ENCODE measurements at regions not wholly inside any gene's neighbourhood (a gene's known extent, or its start where the extent isn't known, plus 50 kb on each side); places are given as distances from the start of the nearest gene placed in this dataset.

DNA sequence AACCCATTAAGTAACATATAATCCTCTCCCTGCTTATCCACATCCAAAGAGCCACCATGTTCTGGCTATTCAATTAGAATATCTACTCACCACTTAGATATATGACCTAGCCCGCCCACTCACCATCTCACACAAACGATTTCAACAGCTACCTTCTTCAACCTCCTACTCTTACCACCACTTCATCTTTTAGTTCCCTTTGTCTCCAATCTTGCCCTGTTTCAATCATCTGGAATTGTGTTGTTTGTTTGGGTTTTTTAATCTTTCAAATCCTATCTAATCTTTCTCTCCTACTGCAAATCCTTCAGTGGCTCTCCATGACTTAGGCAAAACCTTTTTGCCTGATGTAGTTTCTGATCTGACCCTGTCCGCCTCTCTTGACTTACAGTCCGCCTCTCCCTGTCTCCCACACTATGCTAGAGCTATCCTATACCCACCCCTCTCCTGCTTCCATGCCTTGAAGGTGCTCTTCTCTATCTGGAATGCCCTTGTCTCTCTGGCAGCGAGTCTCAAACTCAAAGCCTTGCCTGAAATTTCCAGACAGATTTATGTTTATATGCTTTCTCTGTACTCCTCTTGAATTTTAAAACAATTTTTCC is 161.0 kb upstream of the CRY1 start:
- no peak overlapping the region for H3K27ac ChIP-seq
- intact Hi-C loops (cut with DNase I; ENCODE audit: low total_unique reads) (no loop called here), in situ Hi-C loops (cut with MboI; ENCODE audit: low sequenced_read_pairs in 4 of 4) (no loop called here)

DNA sequence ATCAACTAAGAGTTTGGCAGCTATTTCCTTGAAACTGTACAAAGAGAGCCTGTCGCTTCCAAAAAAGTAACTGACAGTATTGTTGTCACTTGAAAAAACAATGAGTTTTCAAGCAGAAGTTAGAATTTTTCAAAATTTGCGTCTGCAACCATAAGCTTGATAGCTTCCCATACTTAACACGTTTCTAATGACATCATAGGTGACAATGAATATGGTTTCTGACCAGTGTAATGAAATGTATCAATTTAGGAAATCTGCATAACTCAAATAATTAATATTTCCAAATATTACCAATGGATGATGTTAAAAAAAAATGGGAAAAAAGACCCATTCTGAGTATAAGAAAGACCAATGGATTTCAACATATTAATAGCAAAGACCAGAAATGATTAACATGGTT is 165.4 kb upstream of the CRY1 start:
- DNase-seq, result no peak
- Histone ChIP-seq H3K27me3 (no peaks in the 10 kb centered on the region), H3K4me3 (no peak overlapping the region), H3K27ac (no peak overlapping the region), H3K9me3 (no peaks in the 10 kb centered on the region), H3K4me1 (no peaks in the 10 kb centered on the region), H3K36me3 (no peaks in the 10 kb centered on the region)
- no peak for TF ChIP-seq POLR2A (IDR thresholded peaks at IDR 0.05)
- TF ChIP-seq, protein P1, sequence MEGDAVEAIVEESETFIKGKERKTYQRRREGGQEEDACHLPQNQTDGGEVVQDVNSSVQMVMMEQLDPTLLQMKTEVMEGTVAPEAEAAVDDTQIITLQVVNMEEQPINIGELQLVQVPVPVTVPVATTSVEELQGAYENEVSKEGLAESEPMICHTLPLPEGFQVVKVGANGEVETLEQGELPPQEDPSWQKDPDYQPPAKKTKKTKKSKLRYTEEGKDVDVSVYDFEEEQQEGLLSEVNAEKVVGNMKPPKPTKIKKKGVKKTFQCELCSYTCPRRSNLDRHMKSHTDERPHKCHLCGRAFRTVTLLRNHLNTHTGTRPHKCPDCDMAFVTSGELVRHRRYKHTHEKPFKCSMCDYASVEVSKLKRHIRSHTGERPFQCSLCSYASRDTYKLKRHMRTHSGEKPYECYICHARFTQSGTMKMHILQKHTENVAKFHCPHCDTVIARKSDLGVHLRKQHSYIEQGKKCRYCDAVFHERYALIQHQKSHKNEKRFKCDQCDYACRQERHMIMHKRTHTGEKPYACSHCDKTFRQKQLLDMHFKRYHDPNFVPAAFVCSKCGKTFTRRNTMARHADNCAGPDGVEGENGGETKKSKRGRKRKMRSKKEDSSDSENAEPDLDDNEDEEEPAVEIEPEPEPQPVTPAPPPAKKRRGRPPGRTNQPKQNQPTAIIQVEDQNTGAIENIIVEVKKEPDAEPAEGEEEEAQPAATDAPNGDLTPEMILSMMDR (IDR thresholded peaks at IDR 0.05 in 4 of 5, conservative IDR thresholded peaks at IDR 0.05 in 1 of 5), result no peak
- in situ Hi-C loops (cut with MboI; ENCODE audit: low sequenced_read_pairs in 4 of 4), result no loop called here
- ATAC-seq, result no peak
- intact Hi-C loops (cut with DNase I; ENCODE audit: low total_unique reads), result no loop called here

More for the DNA sequence above, 161.0 kb upstream of the CRY1 start:
- no peaks in the 10 kb centered on the region for H3K9me3 ChIP-seq
- H3K4me3 ChIP-seq, result no peak overlapping the region
- H3K36me3 ChIP-seq, result no peaks in the 10 kb centered on the region
- no peak for DNase-seq
- ATAC-seq, result no peak
- H3K4me1 ChIP-seq, result no peaks in the 10 kb centered on the region
- no peaks in the 10 kb centered on the region for H3K27me3 ChIP-seq
- no peak for TF ChIP-seq POLR2A (IDR thresholded peaks at IDR 0.05)
- TF ChIP-seq, protein P1 (IDR thresholded peaks at IDR 0.05 in 4 of 5, conservative IDR thresholded peaks at IDR 0.05 in 1 of 5), result no peak

DNA sequence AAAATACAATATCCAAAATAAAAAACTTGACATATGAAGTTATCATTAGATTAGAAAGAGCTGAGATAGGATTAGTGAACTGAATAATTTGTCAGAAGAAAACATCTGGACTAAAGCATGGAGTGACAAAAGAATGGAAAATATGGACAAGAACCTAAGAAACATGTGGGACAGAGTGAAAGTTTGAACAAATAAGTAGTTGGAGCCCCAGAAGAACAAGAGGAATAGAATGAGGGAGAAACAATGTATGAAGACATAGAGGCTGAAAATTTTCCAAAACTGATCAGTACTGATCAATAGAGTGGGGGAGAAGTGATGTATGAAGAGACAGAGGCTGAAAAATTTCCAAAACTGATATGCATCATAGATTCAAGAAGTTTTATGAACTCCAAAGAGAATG is 170.6 kb upstream of the CRY1 start:
- intact Hi-C loops (cut with DNase I; ENCODE audit: low total_unique reads) (no loop called here), in situ Hi-C loops (cut with MboI; ENCODE audit: low sequenced_read_pairs in 4 of 4) (no loop called here)
- TF ChIP-seq, protein P1 (IDR thresholded peaks at IDR 0.05 in 4 of 5, conservative IDR thresholded peaks at IDR 0.05 in 1 of 5), result no peak
- no peak for TF ChIP-seq POLR2A (IDR thresholded peaks at IDR 0.05)
- DNase-seq (no peak), ATAC-seq (no peak)
- H3K27me3 ChIP-seq, result no peaks in the 10 kb centered on the region
- H3K27ac ChIP-seq, result no peak overlapping the region
- no peak overlapping the region for H3K4me3 ChIP-seq
- H3K9me3 ChIP-seq, result no peaks in the 10 kb centered on the region
- H3K4me1 ChIP-seq, result no peaks in the 10 kb centered on the region
- no peaks in the 10 kb centered on the region for H3K36me3 ChIP-seq

DNA sequence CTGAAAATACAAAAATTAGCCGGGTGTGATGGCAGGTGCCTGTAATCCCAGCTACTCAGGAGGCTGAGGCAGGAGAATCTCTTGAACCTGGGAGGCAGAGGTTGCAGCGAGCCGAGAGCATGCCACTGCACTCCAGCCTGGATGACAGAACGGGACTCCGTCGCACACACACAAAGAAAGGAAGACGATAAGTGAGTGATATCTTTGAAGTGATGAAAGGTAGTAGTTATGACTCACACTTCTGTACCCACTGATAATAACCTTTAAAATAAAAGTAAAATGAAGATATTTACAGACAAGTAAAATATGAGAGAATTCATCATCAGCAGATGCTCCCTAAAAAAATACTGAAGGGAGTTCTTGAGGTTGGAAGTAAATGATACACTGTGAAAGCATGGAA is 171.3 kb upstream of the CRY1 start:
- Histone ChIP-seq H3K9me3 (no peaks in the 10 kb centered on the region), H3K4me3 (no peak overlapping the region), H3K27ac (no peak overlapping the region), H3K4me1 (no peaks in the 10 kb centered on the region), H3K27me3 (no peaks in the 10 kb centered on the region), H3K36me3 (no peaks in the 10 kb centered on the region)
- DNase-seq (no peak), ATAC-seq (no peak)
- intact Hi-C loops (cut with DNase I; ENCODE audit: low total_unique reads) (no loop called here), in situ Hi-C loops (cut with MboI; ENCODE audit: low sequenced_read_pairs in 4 of 4) (no loop called here)
- no peak for TF ChIP-seq POLR2A (IDR thresholded peaks at IDR 0.05)

DNA sequence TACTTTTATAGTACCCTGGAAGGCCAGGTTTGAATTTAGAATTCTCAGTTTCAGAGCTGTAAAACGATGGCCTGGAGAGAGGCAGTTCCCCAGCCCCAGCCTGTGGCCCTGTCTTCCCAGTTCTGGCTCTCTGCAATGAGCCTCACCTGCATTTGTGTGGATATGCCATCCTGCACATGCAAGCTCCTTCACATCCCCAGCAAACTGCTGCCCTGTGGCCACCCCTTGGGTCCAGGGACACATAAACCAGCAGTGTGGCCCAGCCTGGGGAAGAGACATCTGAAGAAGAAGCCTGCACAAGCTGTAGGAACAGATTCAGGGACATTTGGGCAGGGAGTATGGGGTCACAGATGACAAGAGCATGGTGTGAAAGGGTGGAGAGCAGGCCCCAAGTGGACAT is 174.3 kb upstream of the CRY1 start:
- H3K4me1 ChIP-seq, result no peaks in the 10 kb centered on the region
- no peak for DNase-seq
- intact Hi-C loops (cut with DNase I; ENCODE audit: low total_unique reads) (no loop called here), in situ Hi-C loops (cut with MboI; ENCODE audit: low sequenced_read_pairs in 4 of 4) (no loop called here)
- no peaks in the 10 kb centered on the region for H3K9me3 ChIP-seq
- no peaks in the 10 kb centered on the region for H3K36me3 ChIP-seq
- no peaks in the 10 kb centered on the region for H3K27me3 ChIP-seq
- H3K27ac ChIP-seq, result no peak overlapping the region
- no peak for ATAC-seq
- H3K4me3 ChIP-seq, result no peak overlapping the region
- TF ChIP-seq, protein P1 (IDR thresholded peaks at IDR 0.05 in 4 of 5, conservative IDR thresholded peaks at IDR 0.05 in 1 of 5), result no peak
- no peak for TF ChIP-seq POLR2A (IDR thresholded peaks at IDR 0.05)

Data from gastrocnemius medialis (tissue), 4 donors.